ENCODE measurements at regions not wholly inside any gene's neighbourhood (a gene's known extent, or its start where the extent isn't known, plus 50 kb on each side); places are given as distances from the start of the nearest gene placed in this dataset.

GRCh38 chr2:18381386-18381785 is 179.1 kb downstream of the RDH14 start:
- H3K27me3 ChIP-seq = no peaks in the 10 kb centered on the region
- H3K4me3 ChIP-seq = no peak overlapping the region
- H3K36me3 ChIP-seq = no peaks in the 10 kb centered on the region
- H3K4me1 ChIP-seq = no peaks in the 10 kb centered on the region
- TF ChIP-seq POLR2A (IDR thresholded peaks at IDR 0.05) = no peak
- TF ChIP-seq, protein P1, sequence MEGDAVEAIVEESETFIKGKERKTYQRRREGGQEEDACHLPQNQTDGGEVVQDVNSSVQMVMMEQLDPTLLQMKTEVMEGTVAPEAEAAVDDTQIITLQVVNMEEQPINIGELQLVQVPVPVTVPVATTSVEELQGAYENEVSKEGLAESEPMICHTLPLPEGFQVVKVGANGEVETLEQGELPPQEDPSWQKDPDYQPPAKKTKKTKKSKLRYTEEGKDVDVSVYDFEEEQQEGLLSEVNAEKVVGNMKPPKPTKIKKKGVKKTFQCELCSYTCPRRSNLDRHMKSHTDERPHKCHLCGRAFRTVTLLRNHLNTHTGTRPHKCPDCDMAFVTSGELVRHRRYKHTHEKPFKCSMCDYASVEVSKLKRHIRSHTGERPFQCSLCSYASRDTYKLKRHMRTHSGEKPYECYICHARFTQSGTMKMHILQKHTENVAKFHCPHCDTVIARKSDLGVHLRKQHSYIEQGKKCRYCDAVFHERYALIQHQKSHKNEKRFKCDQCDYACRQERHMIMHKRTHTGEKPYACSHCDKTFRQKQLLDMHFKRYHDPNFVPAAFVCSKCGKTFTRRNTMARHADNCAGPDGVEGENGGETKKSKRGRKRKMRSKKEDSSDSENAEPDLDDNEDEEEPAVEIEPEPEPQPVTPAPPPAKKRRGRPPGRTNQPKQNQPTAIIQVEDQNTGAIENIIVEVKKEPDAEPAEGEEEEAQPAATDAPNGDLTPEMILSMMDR (IDR thresholded peaks at IDR 0.05) = no peak
- DNase-seq = no peak
- H3K27ac ChIP-seq = no peak overlapping the region
- H3K9me3 ChIP-seq = no peaks in the 10 kb centered on the region

GRCh38 chr2:18380321-18380720 is 180.1 kb downstream of the RDH14 start:
- H3K36me3 ChIP-seq = no peaks in the 10 kb centered on the region
- no peaks in the 10 kb centered on the region for H3K9me3 ChIP-seq
- H3K27me3 ChIP-seq = no peaks in the 10 kb centered on the region
- no peak for DNase-seq
- TF ChIP-seq POLR2A (IDR thresholded peaks at IDR 0.05) = no peak
- TF ChIP-seq, protein P1 (IDR thresholded peaks at IDR 0.05) = no peak
- H3K4me1 ChIP-seq = no peaks in the 10 kb centered on the region
- no peak overlapping the region for H3K4me3 ChIP-seq
- no peak overlapping the region for H3K27ac ChIP-seq

DNA sequence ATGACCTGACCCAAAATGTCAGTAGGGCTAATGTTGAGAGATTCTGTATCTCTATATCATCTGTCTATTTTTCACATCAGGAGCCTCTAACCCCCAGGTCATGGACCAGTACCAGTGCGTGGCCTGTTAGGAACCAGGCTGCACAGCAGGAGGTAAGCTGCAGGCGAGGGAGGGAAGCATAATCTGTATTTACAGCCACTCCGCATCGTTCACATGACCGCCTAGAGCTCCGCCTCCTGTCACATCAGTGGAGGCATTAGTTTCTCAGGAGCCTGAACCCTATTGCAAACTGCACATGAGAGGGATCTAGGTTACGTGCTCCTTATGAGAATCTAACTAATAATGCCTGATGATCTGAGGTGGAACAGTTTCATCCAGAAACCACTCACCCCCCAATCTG is 180.6 kb downstream of the RDH14 start:
- H3K27me3 ChIP-seq = no peaks in the 10 kb centered on the region
- DNase-seq = no peak
- H3K36me3 ChIP-seq = no peaks in the 10 kb centered on the region
- no peaks in the 10 kb centered on the region for H3K4me1 ChIP-seq
- H3K4me3 ChIP-seq = no peak overlapping the region
- H3K27ac ChIP-seq = no peak overlapping the region
- no peaks in the 10 kb centered on the region for H3K9me3 ChIP-seq
- no peak for TF ChIP-seq POLR2A (IDR thresholded peaks at IDR 0.05)
- TF ChIP-seq, protein P1 (IDR thresholded peaks at IDR 0.05) = no peak

GRCh38 chr2:18378020-18378653 is 182.3 kb downstream of the RDH14 start:
- H3K36me3 ChIP-seq = no peaks in the 10 kb centered on the region
- H3K27ac ChIP-seq = no peak overlapping the region

GRCh38 chr2:18376936-18377335 is 183.5 kb downstream of the RDH14 start:
- Histone ChIP-seq H3K9me3 (no peaks in the 10 kb centered on the region), H3K4me1 (no peaks in the 10 kb centered on the region), H3K27me3 (no peaks in the 10 kb centered on the region), H3K36me3 (no peaks in the 10 kb centered on the region), H3K27ac (no peak overlapping the region), H3K4me3 (no peak overlapping the region)
- TF ChIP-seq POLR2A (IDR thresholded peaks at IDR 0.05) = no peak
- TF ChIP-seq, protein P1 (IDR thresholded peaks at IDR 0.05) = no peak
- DNase-seq = no peak

More at GRCh38 chr2:18378020-18378653, 182.3 kb downstream of the RDH14 start:
- Histone ChIP-seq H3K9me3 (no peaks in the 10 kb centered on the region), H3K4me3 (no peak overlapping the region), H3K27me3 (no peaks in the 10 kb centered on the region), H3K4me1 (no peaks in the 10 kb centered on the region)
- DNase-seq = peak in 1 of 3 donors; percentile 53
- TF ChIP-seq POLR2A (IDR thresholded peaks at IDR 0.05) = no peak
- TF ChIP-seq, protein P1 (IDR thresholded peaks at IDR 0.05) = peak in 4 of 6 experiments; percentile 47 to 63 (median 53)

DNA sequence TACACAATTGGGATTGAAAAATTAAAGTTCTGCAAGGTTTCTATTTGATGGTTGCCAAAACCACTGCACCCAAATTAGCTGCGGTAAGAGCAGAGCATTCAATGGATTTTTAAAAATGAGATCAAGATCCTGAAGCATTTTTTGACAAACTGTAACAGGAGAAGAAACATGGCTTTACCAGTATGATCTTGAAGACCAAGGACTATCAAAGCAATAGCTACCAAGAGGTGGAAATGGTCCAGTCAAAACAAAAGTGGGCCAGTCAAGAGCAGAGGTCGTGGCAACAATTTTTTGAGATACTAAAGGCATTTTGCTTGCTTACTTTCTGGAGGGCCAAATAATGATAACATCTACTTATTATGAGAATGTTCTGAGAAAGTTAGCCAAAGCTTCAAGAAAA is 186.8 kb downstream of the RDH14 start:
- H3K27me3 ChIP-seq = no peaks in the 10 kb centered on the region
- H3K4me1 ChIP-seq = no peaks in the 10 kb centered on the region
- H3K9me3 ChIP-seq = no peaks in the 10 kb centered on the region
- H3K27ac ChIP-seq = no peak overlapping the region
- TF ChIP-seq POLR2A (IDR thresholded peaks at IDR 0.05) = no peak
- TF ChIP-seq, protein P1 (IDR thresholded peaks at IDR 0.05) = no peak
- no peak overlapping the region for H3K4me3 ChIP-seq
- no peak for DNase-seq
- H3K36me3 ChIP-seq = no peaks in the 10 kb centered on the region
